ENCODE measurements at regions not wholly inside any gene's neighbourhood (a gene's known extent, or its start where the extent isn't known, plus 50 kb on each side); places are given as distances from the start of the nearest gene placed in this dataset.

DNA sequence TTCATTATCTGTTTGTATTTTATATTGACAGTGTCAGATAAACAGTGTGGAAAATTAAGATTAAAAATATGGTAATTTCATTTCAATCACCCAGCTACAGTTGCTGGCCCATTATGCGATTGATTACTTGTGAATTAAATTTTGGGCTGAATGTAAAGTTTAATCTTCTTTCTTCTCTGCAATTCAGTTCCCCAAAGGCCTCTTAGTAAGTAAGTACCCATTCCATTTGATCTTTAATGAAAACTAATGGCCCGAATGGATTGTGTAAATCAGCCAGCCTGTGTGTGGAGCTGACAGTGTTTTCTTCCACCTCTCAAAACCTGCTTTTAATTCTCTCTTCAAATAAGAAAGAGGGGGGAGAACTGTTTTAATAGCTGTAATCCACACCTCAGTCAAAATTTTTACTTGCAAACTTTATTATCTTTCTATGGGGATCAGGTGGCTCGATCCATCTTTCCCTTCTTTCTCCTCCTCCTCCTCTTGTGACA lies 307.1 kb downstream of the IL20RB start:
- Histone ChIP-seq H3K9me3 (ENCODE audit: control insufficient read depth, insufficient read depth, low read length) (no peaks in the 10 kb centered on the region), H3K36me3 (ENCODE audit: control insufficient read depth, insufficient read depth, low read length) (no peaks in the 10 kb centered on the region), H3K4me3 (ENCODE audit: low read depth, low read length) (no peak overlapping the region), H3K27ac (ENCODE audit: low read depth, low read length) (no peak overlapping the region), H3K27me3 (ENCODE audit: control insufficient read depth, insufficient read depth, low read length) (no peaks in the 10 kb centered on the region), H3K4me1 (ENCODE audit: control insufficient read depth, insufficient read depth, low read length) (peaks cover 10% of the 10 kb centered on the region)
- WGBS (ENCODE audit: insufficient coverage), result no CpG with 5 or more reads among the region's 3 CpGs
- peak in 5 of 6 donors; percentile 6 to 92 (median 22) for DNase-seq (ENCODE audit: low read depth in 4 of 6, low spot score in 6 of 6)

DNA sequence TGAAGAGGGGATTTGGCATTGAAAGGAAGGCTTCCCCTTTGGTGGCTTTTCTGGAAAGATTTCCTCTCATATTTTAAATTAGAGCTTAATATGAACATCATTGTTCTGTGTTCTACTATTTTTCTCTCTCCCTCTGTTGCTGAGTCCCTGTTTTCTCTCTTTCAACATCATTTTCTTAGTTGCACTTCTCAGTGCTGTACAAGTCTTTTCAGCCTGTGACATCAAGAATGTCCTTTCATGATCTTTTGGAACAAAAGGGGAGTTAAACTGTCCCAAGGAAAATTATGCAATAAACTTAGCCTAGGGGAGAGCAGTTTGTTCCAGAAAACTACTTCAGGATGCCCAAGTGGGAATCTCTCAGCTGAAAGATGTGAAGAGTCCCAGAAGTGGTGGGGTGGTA lies 325.1 kb downstream of the IL20RB start:
- Histone ChIP-seq H3K9me3 (ENCODE audit: control insufficient read depth, insufficient read depth, low read length) (no peaks in the 10 kb centered on the region), H3K36me3 (ENCODE audit: control insufficient read depth, insufficient read depth, low read length) (no peaks in the 10 kb centered on the region), H3K27me3 (ENCODE audit: control insufficient read depth, insufficient read depth, low read length) (no peaks in the 10 kb centered on the region), H3K4me3 (ENCODE audit: low read depth, low read length) (no peak overlapping the region), H3K27ac (ENCODE audit: low read depth, low read length) (no peak overlapping the region), H3K4me1 (ENCODE audit: control insufficient read depth, insufficient read depth, low read length) (no peaks in the 10 kb centered on the region)
- no peak for DNase-seq (ENCODE audit: low read depth in 4 of 6, low spot score in 6 of 6)

DNA sequence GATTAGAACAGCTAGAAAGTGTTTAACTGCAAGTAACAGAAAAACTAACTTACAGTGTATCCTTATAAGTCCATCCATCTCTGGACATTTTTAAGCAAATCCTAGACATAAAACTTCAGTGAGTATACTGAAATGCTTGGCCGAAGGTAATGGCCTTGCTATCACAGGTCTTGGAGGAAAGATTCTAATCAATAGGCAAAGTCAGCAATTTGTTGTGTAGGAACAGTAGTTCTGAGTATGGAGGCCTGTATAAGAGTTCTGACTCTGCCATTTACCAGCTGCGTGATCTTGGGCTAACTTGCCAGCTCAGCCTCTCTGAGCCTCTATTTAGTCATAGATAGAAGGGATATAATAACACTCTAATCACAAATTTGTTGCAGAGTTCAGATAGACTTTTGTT lies 328.1 kb downstream of the IL20RB start:
- no peaks in the 10 kb centered on the region for H3K27me3 ChIP-seq (ENCODE audit: control insufficient read depth, insufficient read depth, low read length)
- no peaks in the 10 kb centered on the region for H3K9me3 ChIP-seq (ENCODE audit: control insufficient read depth, insufficient read depth, low read length)
- H3K36me3 ChIP-seq (ENCODE audit: control insufficient read depth, insufficient read depth, low read length), result no peaks in the 10 kb centered on the region
- DNase-seq (ENCODE audit: low read depth in 4 of 6, low spot score in 6 of 6), result no peak
- 78% methylated on average over 1 of the region's 2 CpGs for WGBS (ENCODE audit: insufficient coverage)
- no peaks in the 10 kb centered on the region for H3K4me1 ChIP-seq (ENCODE audit: control insufficient read depth, insufficient read depth, low read length)
- no peak overlapping the region for H3K27ac ChIP-seq (ENCODE audit: low read depth, low read length)
- no peak overlapping the region for H3K4me3 ChIP-seq (ENCODE audit: low read depth, low read length)

DNA sequence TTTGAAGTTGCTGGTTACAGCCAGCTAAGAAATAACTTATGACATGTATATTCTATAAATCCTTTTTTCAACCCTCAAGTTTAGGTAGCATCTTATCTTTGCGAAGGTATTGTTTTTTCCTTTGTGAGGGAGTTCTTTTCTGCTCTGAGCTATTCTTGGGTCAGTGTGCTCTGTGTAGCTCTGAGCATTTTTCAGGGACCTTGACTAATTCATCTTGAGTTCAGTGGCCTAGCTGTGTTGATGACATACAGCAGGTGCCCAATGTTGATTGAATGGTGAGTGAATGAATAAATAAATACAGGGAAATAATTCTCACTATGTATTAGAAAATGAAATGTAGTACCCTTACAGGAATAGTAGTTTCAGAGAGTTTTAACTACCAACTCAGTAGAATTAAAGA lies 335.3 kb downstream of the IL20RB start:
- Histone ChIP-seq H3K4me1 (ENCODE audit: control insufficient read depth, insufficient read depth, low read length) (no peaks in the 10 kb centered on the region), H3K9me3 (ENCODE audit: control insufficient read depth, insufficient read depth, low read length) (no peaks in the 10 kb centered on the region), H3K27ac (ENCODE audit: low read depth, low read length) (no peak overlapping the region), H3K4me3 (ENCODE audit: low read depth, low read length) (no peak overlapping the region), H3K36me3 (ENCODE audit: control insufficient read depth, insufficient read depth, low read length) (no peaks in the 10 kb centered on the region), H3K27me3 (ENCODE audit: control insufficient read depth, insufficient read depth, low read length) (no peaks in the 10 kb centered on the region)
- no peak for DNase-seq (ENCODE audit: low read depth in 4 of 6, low spot score in 6 of 6)
- WGBS (ENCODE audit: insufficient coverage), result no CpG with 5 or more reads among the region's 1 CpG

DNA sequence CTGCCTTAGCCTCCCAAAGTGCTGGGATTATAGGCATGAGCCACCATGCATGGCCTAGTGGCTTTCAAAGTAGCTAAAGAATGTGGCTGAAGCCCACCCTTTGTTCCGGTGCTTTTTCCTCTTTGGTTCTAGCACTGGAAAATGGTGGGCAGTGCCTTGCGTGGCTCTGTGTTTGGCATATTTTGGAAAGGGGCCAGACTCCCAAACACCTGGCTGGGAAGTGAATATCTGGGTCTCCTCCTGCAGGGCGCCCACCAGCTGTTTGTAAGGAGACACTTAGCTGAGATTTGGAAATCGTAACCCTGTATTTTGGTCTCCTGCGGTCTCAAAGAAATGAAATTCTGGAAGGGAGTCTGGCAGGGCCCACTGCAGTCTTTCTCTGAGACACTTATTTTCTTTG lies 336.4 kb downstream of the IL20RB start:
- Histone ChIP-seq H3K4me3 (ENCODE audit: low read depth, low read length) (no peak overlapping the region), H3K36me3 (ENCODE audit: control insufficient read depth, insufficient read depth, low read length) (no peaks in the 10 kb centered on the region), H3K27ac (ENCODE audit: low read depth, low read length) (no peak overlapping the region), H3K4me1 (ENCODE audit: control insufficient read depth, insufficient read depth, low read length) (no peaks in the 10 kb centered on the region), H3K9me3 (ENCODE audit: control insufficient read depth, insufficient read depth, low read length) (no peaks in the 10 kb centered on the region), H3K27me3 (ENCODE audit: control insufficient read depth, insufficient read depth, low read length) (no peaks in the 10 kb centered on the region)
- 78% methylated on average over 4 of the region's 5 CpGs for WGBS (ENCODE audit: insufficient coverage)
- DNase-seq (ENCODE audit: low read depth in 4 of 6, low spot score in 6 of 6), result no peak

DNA sequence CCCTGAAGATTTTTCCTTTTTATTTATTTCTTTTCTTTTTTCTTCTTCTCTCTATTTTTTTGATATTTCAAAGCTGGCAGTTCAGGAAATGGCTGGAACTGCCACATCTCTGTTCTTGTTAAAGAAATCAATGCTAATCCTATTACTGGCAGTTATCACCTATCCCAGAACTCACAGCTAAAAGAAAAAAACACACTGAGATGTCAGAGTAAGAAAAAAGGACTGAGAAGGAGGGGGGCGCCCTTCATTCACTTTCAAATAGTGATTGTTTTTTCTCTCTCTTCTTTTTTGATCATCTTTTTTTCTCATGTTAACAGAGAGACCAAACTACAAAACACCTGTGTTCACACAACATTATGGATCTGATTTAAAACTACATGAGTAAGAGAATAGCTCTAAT lies 337.1 kb downstream of the IL20RB start:
- no peak for DNase-seq (ENCODE audit: low read depth in 4 of 6, low spot score in 6 of 6)
- Histone ChIP-seq H3K36me3 (ENCODE audit: control insufficient read depth, insufficient read depth, low read length) (no peaks in the 10 kb centered on the region), H3K27ac (ENCODE audit: low read depth, low read length) (no peak overlapping the region), H3K9me3 (ENCODE audit: control insufficient read depth, insufficient read depth, low read length) (no peaks in the 10 kb centered on the region), H3K27me3 (ENCODE audit: control insufficient read depth, insufficient read depth, low read length) (no peaks in the 10 kb centered on the region), H3K4me1 (ENCODE audit: control insufficient read depth, insufficient read depth, low read length) (no peaks in the 10 kb centered on the region), H3K4me3 (ENCODE audit: low read depth, low read length) (no peak overlapping the region)
- no CpG with 5 or more reads among the region's 1 CpG for WGBS (ENCODE audit: insufficient coverage)

DNA sequence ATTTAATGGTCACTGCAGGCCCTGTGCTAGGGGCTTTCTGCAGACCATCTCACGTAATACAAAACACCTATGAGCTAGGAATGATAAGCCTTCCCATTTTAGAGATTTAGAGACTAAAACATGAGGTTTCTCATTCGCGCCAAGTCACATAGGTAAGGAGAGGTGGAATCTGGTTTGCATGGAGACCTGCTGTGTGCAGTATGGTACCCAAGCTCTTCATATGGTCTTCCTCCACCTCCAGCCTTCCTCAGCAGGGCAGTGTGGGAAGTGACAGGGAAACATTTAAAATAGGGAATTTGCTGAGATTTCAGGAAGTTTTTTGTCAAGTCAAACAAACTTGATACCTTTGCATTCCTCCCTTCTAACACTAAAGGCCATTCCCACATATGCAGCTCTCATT lies 337.6 kb downstream of the IL20RB start:
- no peak overlapping the region for H3K4me3 ChIP-seq (ENCODE audit: low read depth, low read length)
- H3K27ac ChIP-seq (ENCODE audit: low read depth, low read length), result no peak overlapping the region
- H3K4me1 ChIP-seq (ENCODE audit: control insufficient read depth, insufficient read depth, low read length), result no peaks in the 10 kb centered on the region
- H3K9me3 ChIP-seq (ENCODE audit: control insufficient read depth, insufficient read depth, low read length), result no peaks in the 10 kb centered on the region
- no peaks in the 10 kb centered on the region for H3K27me3 ChIP-seq (ENCODE audit: control insufficient read depth, insufficient read depth, low read length)
- no peaks in the 10 kb centered on the region for H3K36me3 ChIP-seq (ENCODE audit: control insufficient read depth, insufficient read depth, low read length)
- DNase-seq (ENCODE audit: low read depth in 4 of 6, low spot score in 6 of 6), result no peak
- whole genome bisulfite sequencing (ENCODE audit: insufficient coverage), result no CpG with 5 or more reads among the region's 3 CpGs

DNA sequence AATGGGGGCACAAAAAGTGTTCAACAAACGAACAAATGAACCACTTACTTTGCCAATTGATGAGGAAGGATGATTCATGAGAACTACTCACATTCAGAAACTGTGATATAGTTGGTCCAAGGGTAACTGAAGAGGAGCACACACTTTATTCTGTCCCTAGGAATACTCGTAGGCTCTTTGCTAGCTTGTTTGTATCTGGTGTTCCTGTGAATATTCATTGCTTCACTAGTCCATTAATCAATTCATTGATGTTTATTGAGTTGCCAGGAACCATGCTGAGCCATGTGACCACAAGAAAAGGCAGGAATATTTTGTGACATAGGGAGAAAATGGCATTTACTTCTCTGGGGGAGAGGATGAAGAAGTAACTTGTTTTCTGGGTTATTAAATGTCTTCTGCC lies 338.3 kb downstream of the IL20RB start:
- no peaks in the 10 kb centered on the region for H3K4me1 ChIP-seq (ENCODE audit: control insufficient read depth, insufficient read depth, low read length)

DNA sequence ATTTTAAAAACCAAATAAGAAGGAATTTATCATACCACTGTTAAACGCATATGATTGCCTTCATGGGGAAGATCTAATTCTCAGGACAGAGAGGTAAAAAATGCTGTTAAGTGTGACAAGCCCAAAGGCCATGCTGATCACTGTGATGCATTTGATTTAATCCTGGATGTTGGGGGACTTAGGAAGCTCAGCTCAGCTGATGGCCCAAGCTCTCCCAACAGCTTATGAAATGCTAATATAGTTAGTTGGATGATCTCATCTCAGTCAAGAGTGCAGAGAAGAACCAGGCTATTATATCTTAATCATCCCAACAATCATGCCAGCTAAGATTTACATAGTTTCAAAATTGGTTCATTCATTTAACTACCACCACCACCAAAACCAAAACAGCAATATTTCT lies 340.0 kb downstream of the IL20RB start:
- Histone ChIP-seq H3K9me3 (ENCODE audit: control insufficient read depth, insufficient read depth, low read length) (no peaks in the 10 kb centered on the region), H3K36me3 (ENCODE audit: control insufficient read depth, insufficient read depth, low read length) (no peaks in the 10 kb centered on the region), H3K27ac (ENCODE audit: low read depth, low read length) (no peak overlapping the region), H3K4me1 (ENCODE audit: control insufficient read depth, insufficient read depth, low read length) (no peaks in the 10 kb centered on the region), H3K27me3 (ENCODE audit: control insufficient read depth, insufficient read depth, low read length) (no peaks in the 10 kb centered on the region), H3K4me3 (ENCODE audit: low read depth, low read length) (no peak overlapping the region)
- no peak for DNase-seq (ENCODE audit: low read depth in 4 of 6, low spot score in 6 of 6)
- WGBS (ENCODE audit: insufficient coverage), result no CpG with 5 or more reads among the region's 1 CpG

More for the DNA sequence above, 338.3 kb downstream of the IL20RB start:
- Histone ChIP-seq H3K36me3 (ENCODE audit: control insufficient read depth, insufficient read depth, low read length) (no peaks in the 10 kb centered on the region), H3K9me3 (ENCODE audit: control insufficient read depth, insufficient read depth, low read length) (no peaks in the 10 kb centered on the region), H3K27me3 (ENCODE audit: control insufficient read depth, insufficient read depth, low read length) (no peaks in the 10 kb centered on the region), H3K27ac (ENCODE audit: low read depth, low read length) (no peak overlapping the region), H3K4me3 (ENCODE audit: low read depth, low read length) (no peak overlapping the region)
- WGBS (ENCODE audit: insufficient coverage), result no CpG with 5 or more reads among the region's 2 CpGs
- no peak for DNase-seq (ENCODE audit: low read depth in 4 of 6, low spot score in 6 of 6)

DNA sequence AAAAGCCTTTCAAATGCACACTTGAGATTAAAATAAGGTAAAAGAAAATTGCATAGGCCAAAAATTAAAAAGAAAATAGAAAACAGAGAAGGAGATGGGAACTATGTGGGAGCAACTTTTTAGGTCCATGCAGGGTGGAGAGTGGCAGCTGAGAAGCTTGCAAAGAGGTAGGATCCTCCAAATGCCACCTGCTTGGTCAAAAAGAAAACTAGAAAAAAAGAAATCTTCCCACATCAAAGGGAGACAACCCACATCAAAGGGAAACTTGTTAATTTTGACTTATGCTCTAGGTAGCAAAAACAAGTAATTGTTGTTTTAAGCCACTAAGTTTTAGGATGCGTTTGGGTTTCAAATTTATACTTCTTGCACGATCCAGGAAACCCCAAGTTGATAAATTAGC lies 342.9 kb downstream of the IL20RB start:
- no peak overlapping the region for H3K27ac ChIP-seq (ENCODE audit: low read depth, low read length)
- no CpG with 5 or more reads among the region's 2 CpGs for WGBS (ENCODE audit: insufficient coverage)
- H3K27me3 ChIP-seq (ENCODE audit: control insufficient read depth, insufficient read depth, low read length), result no peaks in the 10 kb centered on the region
- no peaks in the 10 kb centered on the region for H3K36me3 ChIP-seq (ENCODE audit: control insufficient read depth, insufficient read depth, low read length)
- DNase-seq (ENCODE audit: low read depth in 4 of 6, low spot score in 6 of 6), result no peak
- no peaks in the 10 kb centered on the region for H3K4me1 ChIP-seq (ENCODE audit: control insufficient read depth, insufficient read depth, low read length)
- no peak overlapping the region for H3K4me3 ChIP-seq (ENCODE audit: low read depth, low read length)
- H3K9me3 ChIP-seq (ENCODE audit: control insufficient read depth, insufficient read depth, low read length), result no peaks in the 10 kb centered on the region

Measured in spinal cord (tissue), 9 donors.